ENCODE measurements at regions not wholly inside any gene's neighbourhood (a gene's known extent, or its start where the extent isn't known, plus 50 kb on each side); places are given as distances from the start of the nearest gene placed in this dataset.
"Not testable (repeated sequence)": the region's sequence is repeated elsewhere in the genome, so short reads cannot be mapped to it uniquely, and the experiment has no call there.

- DNase-seq: no peak
Observed at GRCh38 chr14:104472073-104472472, 107.5 kb upstream of the C14orf180 start.

GRCh38 chr14:104472536-104473243 is 106.9 kb upstream of the C14orf180 start:
- no peak for DNase-seq

GRCh38 chr14:104473244-104473565 is 106.4 kb upstream of the C14orf180 start:
- no peak for DNase-seq

- DNase-seq: no peak
Observed at GRCh38 chr14:104473649-104474494, 105.7 kb upstream of the C14orf180 start.

GRCh38 chr14:104474495-104475213 is 104.9 kb upstream of the C14orf180 start:
- DNase-seq: no peak

- no peak for DNase-seq
Observed at GRCh38 chr14:104475256-104475655, 104.3 kb upstream of the C14orf180 start.

GRCh38 chr14:104475802-104476201 is 103.8 kb upstream of the C14orf180 start:
- no peak for DNase-seq

GRCh38 chr14:104476437-104476836 is 103.1 kb upstream of the C14orf180 start:
- DNase-seq: no peak

GRCh38 chr14:104477117-104477623 is 102.4 kb upstream of the C14orf180 start:
- DNase-seq: no peak

GRCh38 chr14:104477666-104478380 is 101.7 kb upstream of the C14orf180 start:
- DNase-seq: no peak

GRCh38 chr14:104478656-104479055 is 100.9 kb upstream of the C14orf180 start:
- DNase-seq: no peak

- no peak for DNase-seq
Observed at GRCh38 chr14:104479901-104480300, 99.7 kb upstream of the C14orf180 start.

GRCh38 chr14:104481323-104481722 is 98.2 kb upstream of the C14orf180 start:
- no peak for DNase-seq

- not testable (repeated sequence) for DNase-seq
Observed at GRCh38 chr14:104482017-104482416, 97.5 kb upstream of the C14orf180 start.

GRCh38 chr14:104486222-104486923 is 93.2 kb upstream of the C14orf180 start:
- no peak for DNase-seq

GRCh38 chr14:104494483-104494882 is 85.1 kb upstream of the C14orf180 start:
- no peak for DNase-seq

GRCh38 chr14:104496095-104496494 is 83.5 kb upstream of the C14orf180 start:
- no peak for DNase-seq

- DNase-seq: no peak
Observed at GRCh38 chr14:104499784-104500760, 79.5 kb upstream of the C14orf180 start.

- DNase-seq: no peak
Observed at GRCh38 chr14:104502060-104502459, 77.5 kb upstream of the C14orf180 start.

GRCh38 chr14:104503691-104504090 is 75.9 kb upstream of the C14orf180 start:
- no peak for DNase-seq
